H9 (cell line): ENCODE measurements at regions not wholly inside any gene's neighbourhood (a gene's known extent, or its start where the extent isn't known, plus 50 kb on each side); places are given as distances from the start of the nearest gene placed in this dataset.
"Not testable (repeated sequence)": the region's sequence is repeated elsewhere in the genome, so short reads cannot be mapped to it uniquely, and the experiment has no call there.

Source experiments
- DNase-seq: peaks from one replicate; pipeline ENCODE4 v3.0.0-alpha.2; 2017
- H2AFZ ChIP-seq: one replicate; pipeline ENCODE4 v1.6.1; 2013; ENCODE audit warnings: mild to moderate bottlenecking, low read length, control low read depth, moderate library complexity
- H2AK5ac ChIP-seq: 2 replicates; pipeline ENCODE4 v1.6.1; 2013; ENCODE audit warnings: low read length, control low read depth, mixed read lengths; ENCODE audit not compliant: insufficient read length
- H2BK120ac ChIP-seq: one replicate; pipeline ENCODE4 v1.6.1; 2013; ENCODE audit warnings: low read depth, mild to moderate bottlenecking, low read length, control low read depth, inconsistent platforms; ENCODE audit not compliant: poor library complexity, severe bottlenecking
- H2BK12ac ChIP-seq: 2 replicates; pipeline ENCODE4 v1.6.1; 2013; ENCODE audit warnings: low read length, control low read depth, mixed read lengths, low read depth; ENCODE audit not compliant: insufficient read length
- H2BK15ac ChIP-seq: 2 replicates; pipeline ENCODE4 v1.6.1; 2013; ENCODE audit warnings: low read depth, low read length, control low read depth
- H2BK20ac ChIP-seq: one replicate; pipeline ENCODE4 v1.6.1; 2013; ENCODE audit warnings: low read depth, mild to moderate bottlenecking, low read length, control low read depth, inconsistent platforms; ENCODE audit not compliant: poor library complexity, severe bottlenecking
- H2BK5ac ChIP-seq: 2 replicates; pipeline ENCODE4 v1.6.1; 2013; ENCODE audit warnings: low read length, control low read depth, mixed read lengths; ENCODE audit not compliant: insufficient read length
- H3K14ac ChIP-seq: 2 replicates; pipeline ENCODE4 v1.6.1; 2013; ENCODE audit warnings: low read length, control low read depth; ENCODE audit not compliant: insufficient read depth
- H3K18ac ChIP-seq: 2 replicates; pipeline ENCODE4 v1.6.1; 2013; ENCODE audit warnings: low read depth, mild to moderate bottlenecking, mixed read lengths, low read length, control low read depth; ENCODE audit not compliant: insufficient read length
- H3K23ac ChIP-seq: 2 replicates; pipeline ENCODE4 v1.6.1; 2013; ENCODE audit warnings: low read length, control low read depth, mixed read lengths, low read depth; ENCODE audit not compliant: insufficient read length
- H3K23me2 ChIP-seq: 2 replicates; pipeline ENCODE4 v1.6.1; 2013; ENCODE audit warnings: low read depth, mild to moderate bottlenecking, mixed read lengths, low read length, control low read depth; ENCODE audit not compliant: insufficient read length, poor library complexity, severe bottlenecking
- H3K27ac ChIP-seq: 2 replicates; pipeline ENCODE4 v1.5.1; 2013; ENCODE audit warnings: low read length, control low read depth, mixed read lengths, low read depth; ENCODE audit not compliant: insufficient read length
- H3K27me3 ChIP-seq: 2 replicates; pipeline ENCODE4 v1.6.1; 2013; ENCODE audit warnings: low read length, control low read depth, inconsistent platforms; ENCODE audit not compliant: insufficient read depth
- H3K4ac ChIP-seq: 2 replicates; pipeline ENCODE4 v1.6.1; 2013; ENCODE audit warnings: low read depth, mild to moderate bottlenecking, control low read depth, inconsistent platforms, low read length, moderate library complexity
- H3K4me1 ChIP-seq: 2 replicates; pipeline ENCODE4 v1.6.1; 2013; ENCODE audit warnings: low read length, control low read depth, inconsistent platforms; ENCODE audit not compliant: insufficient read depth
- H3K4me2 ChIP-seq: 2 replicates; pipeline ENCODE4 v1.6.1; 2013; ENCODE audit warnings: low read length, control low read depth, mixed read lengths; ENCODE audit not compliant: insufficient read length, insufficient read depth
- H3K56ac ChIP-seq: 2 replicates; pipeline ENCODE4 v1.6.1; 2013; ENCODE audit warnings: low read depth, mild to moderate bottlenecking, mixed read lengths, low read length, control low read depth; ENCODE audit not compliant: insufficient read length
- H3K79me1 ChIP-seq: 2 replicates; pipeline ENCODE4 v1.6.1; 2013; ENCODE audit warnings: low read depth, mild to moderate bottlenecking, moderate library complexity, low read length, control low read depth, inconsistent platforms; ENCODE audit not compliant: insufficient read depth, poor library complexity, severe bottlenecking
- H3K79me2 ChIP-seq: 2 replicates; pipeline ENCODE4 v1.6.1; 2013; ENCODE audit warnings: low read length, control low read depth, inconsistent platforms; ENCODE audit not compliant: insufficient read depth
- H3K9ac ChIP-seq: 2 replicates; pipeline ENCODE4 v1.6.1; 2013; ENCODE audit warnings: low read length, control low read depth, mixed read lengths; ENCODE audit not compliant: insufficient read length; ENCODE audit errors: extremely low read depth
- H3K9me3 ChIP-seq: one replicate; pipeline ENCODE4 v1.6.1; 2013; ENCODE audit warnings: low read depth, low read length, inconsistent platforms; ENCODE audit not compliant: control insufficient read depth
- H3T11ph ChIP-seq: one replicate; pipeline ENCODE4 v1.6.1; 2013; ENCODE audit warnings: mild to moderate bottlenecking, low read length, control low read depth, inconsistent platforms
- H4K20me1 ChIP-seq: one replicate; pipeline ENCODE4 v1.6.1; 2013; ENCODE audit not compliant: control insufficient read depth, insufficient read length, insufficient read depth
- H4K5ac ChIP-seq: 2 replicates; pipeline ENCODE4 v1.6.1; 2013; ENCODE audit warnings: low read depth, mild to moderate bottlenecking, mixed read lengths, low read length, control low read depth; ENCODE audit not compliant: insufficient read length
- H4K8ac ChIP-seq: replicated peaks from 2 replicates; pipeline ENCODE4 v1.6.1; 2013; ENCODE audit warnings: low read length, control low read depth, mixed read lengths, low read depth; ENCODE audit not compliant: insufficient read length
- H4K91ac ChIP-seq: 2 replicates; pipeline ENCODE4 v1.6.1; 2013; ENCODE audit warnings: low read depth, mild to moderate bottlenecking, moderate library complexity, mixed read lengths, low read length, control low read depth; ENCODE audit not compliant: insufficient read length
- H3K27ac Mint-ChIP-seq, 3 experiments: 2 replicates in 2 of 3; 3 replicates in 1 of 3; pipeline ENCODE4 v1.8.0; 2020 to 2021; ENCODE audit warnings: mixed read lengths in 3 of 3, mild to moderate bottlenecking in 1 of 3, moderate library complexity in 1 of 3
- H3K27me3 Mint-ChIP-seq: 2 replicates; pipeline ENCODE4 v1.8.0; 2021; ENCODE audit warnings: low read depth, mild to moderate bottlenecking, moderate library complexity, mixed read lengths
- H3K36me3 Mint-ChIP-seq, 3 experiments: 2 replicates in 2 of 3; 3 replicates in 1 of 3; pipeline ENCODE4 v1.8.0; 2020 to 2021; ENCODE audit warnings: low read depth in 3 of 3, mixed read lengths in 3 of 3; ENCODE audit not compliant: insufficient read depth in 1 of 3
- H3K4me1 Mint-ChIP-seq, 2 experiments: 2 replicates each; pipeline ENCODE4 v1.8.0; 2020; ENCODE audit warnings: mixed read lengths in 2 of 2
- H3K4me3 Mint-ChIP-seq, 2 experiments: 2 replicates in 1 of 2; 3 replicates in 1 of 2; pipeline ENCODE4 v1.8.0; 2020 to 2021; ENCODE audit warnings: mild to moderate bottlenecking in 2 of 2, mixed read lengths in 2 of 2, moderate library complexity in 1 of 2
- H3K9me3 Mint-ChIP-seq, 2 experiments: 2 replicates in 1 of 2; 3 replicates in 1 of 2; pipeline ENCODE4 v1.8.0; 2020; ENCODE audit warnings: mild to moderate bottlenecking in 2 of 2, mixed read lengths in 2 of 2, moderate library complexity in 1 of 2
- WGBS: extraction: QIAGEN DNeasy Blood & Tissue Kit; methylation state at CpG from one replicate; pipeline ENCODE4 v1.1.7; 2013; ENCODE audit warnings: missing lambda C conversion rate, low lambda C conversion rate, mixed read lengths; ENCODE audit not compliant: insufficient read length; ENCODE audit errors: extremely low coverage; 5-methylcytosine and 5-hydroxymethylcytosine counted together
- TF ChIP-seq, protein P1 (sequence below): fragments of 200-600 bp; sonication (generic); conservative IDR thresholded peaks from 3 replicates; pipeline ENCODE4 v1.8.0; 2021; ENCODE audit warnings: antibody characterized with exemption, mild to moderate bottlenecking

- H2BK120ac ChIP-seq, result no peak overlapping the region
- H3K27me3 ChIP-seq, result no peaks in the 10 kb centered on the region
- no peaks in the 10 kb centered on the region for H3K9me3 ChIP-seq
- no peak overlapping the region for H4K5ac ChIP-seq
- H3K4me2 ChIP-seq, result no peak overlapping the region
- H2AK5ac ChIP-seq, result no peak overlapping the region
- no peaks in the 10 kb centered on the region for H3K23me2 ChIP-seq
- no peaks in the 10 kb centered on the region; a peak in 1 of 7 replicates for H3K36me3 Mint-ChIP-seq
- TF ChIP-seq, protein P1, sequence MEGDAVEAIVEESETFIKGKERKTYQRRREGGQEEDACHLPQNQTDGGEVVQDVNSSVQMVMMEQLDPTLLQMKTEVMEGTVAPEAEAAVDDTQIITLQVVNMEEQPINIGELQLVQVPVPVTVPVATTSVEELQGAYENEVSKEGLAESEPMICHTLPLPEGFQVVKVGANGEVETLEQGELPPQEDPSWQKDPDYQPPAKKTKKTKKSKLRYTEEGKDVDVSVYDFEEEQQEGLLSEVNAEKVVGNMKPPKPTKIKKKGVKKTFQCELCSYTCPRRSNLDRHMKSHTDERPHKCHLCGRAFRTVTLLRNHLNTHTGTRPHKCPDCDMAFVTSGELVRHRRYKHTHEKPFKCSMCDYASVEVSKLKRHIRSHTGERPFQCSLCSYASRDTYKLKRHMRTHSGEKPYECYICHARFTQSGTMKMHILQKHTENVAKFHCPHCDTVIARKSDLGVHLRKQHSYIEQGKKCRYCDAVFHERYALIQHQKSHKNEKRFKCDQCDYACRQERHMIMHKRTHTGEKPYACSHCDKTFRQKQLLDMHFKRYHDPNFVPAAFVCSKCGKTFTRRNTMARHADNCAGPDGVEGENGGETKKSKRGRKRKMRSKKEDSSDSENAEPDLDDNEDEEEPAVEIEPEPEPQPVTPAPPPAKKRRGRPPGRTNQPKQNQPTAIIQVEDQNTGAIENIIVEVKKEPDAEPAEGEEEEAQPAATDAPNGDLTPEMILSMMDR, result no peak
- no peak overlapping the region for H2BK15ac ChIP-seq
- H3K4ac ChIP-seq, result no peak overlapping the region
- H4K20me1 ChIP-seq, result no peaks in the 10 kb centered on the region
- WGBS, result no CpG with 5 or more reads among the region's 5 CpGs
- no peak overlapping the region for H2BK20ac ChIP-seq
- no peak overlapping the region for H4K91ac ChIP-seq
- H4K8ac ChIP-seq, result no peak overlapping the region
- H3K79me2 ChIP-seq, result no peaks in the 10 kb centered on the region
- DNase-seq, result no peak
- no peak overlapping the region for H3K27ac ChIP-seq
- H3K4me3 Mint-ChIP-seq, result no peak overlapping the region
- H3K9me3 Mint-ChIP-seq, result no peaks in the 10 kb centered on the region
- H3K9ac ChIP-seq, result no peak overlapping the region
- H3K4me1 Mint-ChIP-seq, result peaks cover 5 to 8% of the 10 kb centered on the region in 2 experiments
- H2BK12ac ChIP-seq, result no peak overlapping the region
- H3K56ac ChIP-seq, result no peak overlapping the region
- no peak overlapping the region for H3K18ac ChIP-seq
- no peak overlapping the region for H3K14ac ChIP-seq
- no peak overlapping the region for H3T11ph ChIP-seq
- no peak overlapping the region for H2AFZ ChIP-seq
- H3K23ac ChIP-seq, result no peak overlapping the region
- H3K79me1 ChIP-seq, result no peaks in the 10 kb centered on the region
- no peak overlapping the region for H2BK5ac ChIP-seq
- H3K27me3 Mint-ChIP-seq, result no peaks in the 10 kb centered on the region
- no peak overlapping the region for H3K27ac Mint-ChIP-seq
- H3K4me1 ChIP-seq, result peaks cover 2% of the 10 kb centered on the region; the same call in 1 of the 2 replicates
Observed at GRCh38 chr3:168671091-168671490, 575.4 kb upstream of the GOLIM4 start.

DNA sequence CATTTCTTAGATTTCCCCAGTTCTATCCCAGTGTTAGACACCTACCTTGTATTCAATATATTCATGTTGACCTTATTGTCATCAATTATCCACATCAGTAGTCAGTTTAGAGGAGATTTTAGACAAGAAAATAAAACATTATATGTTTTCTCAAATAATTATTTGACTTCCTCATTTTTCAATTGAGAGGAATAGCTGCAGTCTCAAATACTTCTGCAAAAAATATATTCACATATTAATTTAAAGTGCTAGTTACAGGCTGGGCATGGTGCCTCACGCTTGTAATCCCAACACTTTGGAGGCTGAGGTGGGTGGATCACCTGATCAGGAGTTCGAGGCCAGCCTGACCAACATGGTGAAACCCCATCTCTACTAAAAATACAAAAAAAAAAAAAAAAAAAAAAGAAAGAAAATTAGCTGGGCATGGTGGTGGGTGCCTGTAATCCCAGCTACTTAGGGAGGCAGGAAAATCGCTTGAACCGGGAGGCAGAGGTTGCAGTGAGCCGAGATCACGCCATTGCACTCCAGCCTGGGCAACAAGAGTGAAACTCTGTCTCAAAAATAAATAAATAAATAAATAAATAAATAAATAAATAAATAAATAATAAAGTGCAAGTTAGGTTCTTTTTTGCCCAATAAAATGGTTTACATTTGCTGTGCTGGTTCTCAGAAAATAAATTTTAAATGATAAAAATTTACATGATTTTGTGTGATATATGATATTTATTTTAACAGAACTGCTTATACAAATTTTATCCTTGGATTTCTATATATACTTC lies 565.3 kb upstream of the GOLIM4 start:
- H3K4me3 Mint-ChIP-seq, DNase-seq, H3K27me3 Mint-ChIP-seq, H3K14ac ChIP-seq, H3K23ac ChIP-seq, H4K5ac ChIP-seq, H3K79me2 ChIP-seq, H3K4me2 ChIP-seq, H2BK20ac ChIP-seq, H3K4me1 ChIP-seq, H2BK15ac ChIP-seq, H3K79me1 ChIP-seq, H4K91ac ChIP-seq, H2BK120ac ChIP-seq, H3K27ac ChIP-seq, H3K56ac ChIP-seq, H3K27me3 ChIP-seq, H4K8ac ChIP-seq, H4K20me1 ChIP-seq, H3K23me2 ChIP-seq, H3K4ac ChIP-seq, H2BK12ac ChIP-seq, H3K18ac ChIP-seq, H3K9me3 ChIP-seq, H2AK5ac ChIP-seq, H3T11ph ChIP-seq, H3K27ac Mint-ChIP-seq, H2BK5ac ChIP-seq, H2AFZ ChIP-seq, H3K9ac ChIP-seq: not testable (repeated sequence)
- WGBS, result no CpG with 5 or more reads among the region's 6 CpGs
- Mint-ChIP-seq H3K4me1 (peaks cover 10% of the 10 kb centered on the region in 2 experiments), H3K36me3 (peaks cover 2 to 14% (median 5%) of the 10 kb centered on the region in 3 experiments; a peak in 6 of 7 replicates), H3K9me3 (peaks cover 9 to 11% of the 10 kb centered on the region in 2 experiments; a peak in 4 of 5 replicates)
